Psoas muscle (tissue), 7 donors: ENCODE measurements at regions not wholly inside any gene's neighbourhood (a gene's known extent, or its start where the extent isn't known, plus 50 kb on each side); places are given as distances from the start of the nearest gene placed in this dataset.
"Not testable (repeated sequence)": the region's sequence is repeated elsewhere in the genome, so short reads cannot be mapped to it uniquely, and the experiment has no call there.

Experiments
- ATAC-seq, 4 donors: fragments of 200-7000 bp; cut with Tn5 transposase; one replicate each; pipeline ENCODE4 v1.9.1; 2020; ENCODE audit warnings: moderate library complexity in 3 of 4, mild to moderate bottlenecking in 2 of 4
- DNase-seq, 2 donors: peaks; one replicate each; pipeline ENCODE4 v3.0.0-alpha.2; 2020
- H3K27ac ChIP-seq: fragments of 200-600 bp; one replicate; pipeline ENCODE4 v1.8.0; 2022
- H3K27me3 ChIP-seq, 3 donors: fragments of 200-600 bp in 1 of 3; one replicate each; pipeline versions ENCODE4 v1.6.1 to v1.8.0; 2013 to 2022; ENCODE audit warnings: low read length in 2 of 3, mild to moderate bottlenecking in 2 of 3, moderate library complexity in 1 of 3; ENCODE audit not compliant: insufficient read depth in 3 of 3
- H3K36me3 ChIP-seq, 2 donors: fragments of 200-600 bp in 1 of 2; one replicate each; pipeline versions ENCODE4 v1.6.1 to v1.8.0; 2013 to 2022; ENCODE audit warnings: low read depth in 1 of 2, mild to moderate bottlenecking in 1 of 2, moderate library complexity in 1 of 2; ENCODE audit not compliant: insufficient read depth in 1 of 2
- H3K4me1 ChIP-seq: fragments of 200-600 bp; one replicate; pipeline ENCODE4 v1.8.0; 2022
- H3K4me3 ChIP-seq: fragments of 200-600 bp; one replicate; pipeline ENCODE4 v1.8.0; 2022; ENCODE audit warnings: mild to moderate bottlenecking
- H3K9me3 ChIP-seq: fragments of 200-600 bp; one replicate; pipeline ENCODE4 v1.8.0; 2022
- CTCF ChIP-seq: fragments of 200-600 bp; IDR thresholded peaks from one replicate; pipeline ENCODE4 v1.8.0; 2022; ENCODE audit warnings: antibody characterized with exemption
- WGBS, 3 donors: extraction: QIAGEN DNeasy Blood & Tissue Kit; methylation state at CpG; one replicate each; pipeline versions ENCODE4 v1.1.6 to v1.1.7; 2013; 5-methylcytosine and 5-hydroxymethylcytosine counted together
- intact Hi-C, 2 donors: fragments of 100-400 bp; cut with DNase I; formaldehyde crosslinking; loops; one replicate each; pipeline versions ENCODE4 v1.11.0 to v1.14.2; 2022
- donor health status: healthy with polysubstance abuse.
- donor health status: DM: no; HTN: no; CAD: no; lungs with moderate emphysema.
- donor health status: Bipolar disorder and iron deficiency.
- donor health status: healthy.
- donor health status: DM: yes; HTN: yes; CAD: no.
- donor health status: DM: no; HTN: no; CAD: no.
- donor health status: DM: yes; HTN: yes; CAD: no.

GRCh38 chrX:87110142-87110541 is 407.5 kb upstream of the KLHL4 start:
- TF ChIP-seq CTCF = no peak
- ATAC-seq (no peak), DNase-seq (no peak)
- no peaks in the 10 kb centered on the region for H3K4me1 ChIP-seq
- H3K9me3 ChIP-seq = no peaks in the 10 kb centered on the region
- H3K27ac ChIP-seq = no peak overlapping the region
- H3K4me3 ChIP-seq = no peak overlapping the region
- intact Hi-C loops = no loop called here
- no peaks in the 10 kb centered on the region for H3K36me3 ChIP-seq
- WGBS, 3 donors = 50 to 90% (median 63%) methylated on average over 2 of the region's 2 CpGs
- no peaks in the 10 kb centered on the region for H3K27me3 ChIP-seq

DNA sequence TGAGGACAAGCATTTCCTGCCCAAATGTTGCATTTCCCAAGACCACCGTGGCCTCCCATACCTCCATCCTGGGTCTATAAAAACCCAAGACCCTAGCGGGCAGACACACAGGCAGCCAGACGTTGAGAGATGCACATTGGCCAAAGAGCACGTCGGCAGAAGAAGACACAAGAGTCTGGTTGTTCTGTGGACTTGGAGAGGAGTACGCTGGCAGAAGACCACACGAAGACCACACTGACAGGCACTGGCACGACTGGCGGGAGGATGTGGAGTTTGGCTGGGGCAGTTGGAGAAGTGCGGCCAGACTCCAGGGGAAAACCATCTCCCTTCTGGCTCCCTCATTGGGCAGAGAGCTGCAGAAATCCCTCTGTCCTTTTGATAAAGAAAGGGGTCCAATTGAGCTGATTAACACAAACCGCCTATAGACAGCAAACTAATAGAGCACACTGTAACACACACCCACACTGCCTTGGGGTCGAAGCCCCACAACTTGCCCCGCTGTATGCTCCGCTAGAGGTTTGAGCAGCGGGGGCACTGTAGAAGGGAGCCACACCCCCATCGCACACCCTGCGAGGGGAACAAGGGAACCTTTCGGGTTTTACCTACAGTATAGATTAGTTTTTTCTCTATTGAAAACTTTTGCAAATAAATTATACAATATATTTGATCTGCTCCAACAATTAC is 376.7 kb upstream of the KLHL4 start:
- Histone ChIP-seq H3K27me3 (no peaks in the 10 kb centered on the region), H3K4me3 (no peak overlapping the region), H3K27ac (no peak overlapping the region), H3K4me1 (no peaks in the 10 kb centered on the region), H3K36me3 (no peaks in the 10 kb centered on the region), H3K9me3 (no peaks in the 10 kb centered on the region)
- ATAC-seq (no peak), DNase-seq (no peak)
- intact Hi-C loops = no loop called here
- no peak for TF ChIP-seq CTCF
- WGBS, 3 donors = 72 to 92% (median 92%) methylated on average over 18 of the region's 18 CpGs

DNA sequence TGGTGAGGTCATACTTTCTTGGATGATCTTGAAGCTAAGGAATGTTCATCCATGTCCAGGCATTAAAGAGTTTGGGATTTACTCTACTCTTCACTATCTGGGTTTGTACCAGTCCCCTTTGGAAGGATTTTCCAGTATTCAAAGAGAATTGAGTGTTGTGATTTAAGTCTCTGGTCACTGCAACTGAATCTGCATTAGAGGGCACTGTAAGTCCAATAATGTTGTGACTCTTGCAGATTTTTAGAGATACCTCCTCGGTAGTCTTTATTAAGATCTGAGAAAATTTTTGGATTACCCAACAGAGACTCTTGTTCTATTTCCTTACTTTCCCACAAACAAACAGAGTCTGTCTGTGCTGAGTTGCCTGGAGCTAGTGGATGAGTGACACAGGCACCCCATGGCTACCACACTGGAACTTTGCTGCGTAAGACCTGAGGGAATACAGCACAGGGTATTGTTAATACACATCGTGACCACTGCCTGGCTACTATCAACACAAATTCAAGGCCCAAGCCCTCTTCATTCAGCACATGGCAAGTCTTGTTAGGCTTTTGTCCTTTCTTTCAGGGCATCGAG is 357.1 kb upstream of the KLHL4 start:
- WGBS, 3 donors = 54 to 82% (median 65%) methylated on average over 4 of the region's 4 CpGs
- H3K27ac ChIP-seq = no peak overlapping the region
- H3K27me3 ChIP-seq = peaks cover 0 to 3% (median 0%) of the 10 kb centered on the region in 3 donors
- DNase-seq (no peak), ATAC-seq (no peak)
- intact Hi-C loops = no loop called here
- no peaks in the 10 kb centered on the region for H3K9me3 ChIP-seq
- no peak for TF ChIP-seq CTCF
- H3K36me3 ChIP-seq = no peaks in the 10 kb centered on the region
- H3K4me3 ChIP-seq = no peak overlapping the region
- no peaks in the 10 kb centered on the region for H3K4me1 ChIP-seq

GRCh38 chrX:87167841-87168240 is 349.8 kb upstream of the KLHL4 start:
- Histone ChIP-seq H3K4me1 (no peaks in the 10 kb centered on the region), H3K27ac (no peak overlapping the region), H3K36me3 (no peaks in the 10 kb centered on the region), H3K27me3 (peaks cover 0 to 3% (median 0%) of the 10 kb centered on the region in 3 donors), H3K4me3 (no peak overlapping the region), H3K9me3 (no peaks in the 10 kb centered on the region)
- no peak for DNase-seq
- TF ChIP-seq CTCF = no peak
- no peak for ATAC-seq
- intact Hi-C loops = no loop called here

DNA sequence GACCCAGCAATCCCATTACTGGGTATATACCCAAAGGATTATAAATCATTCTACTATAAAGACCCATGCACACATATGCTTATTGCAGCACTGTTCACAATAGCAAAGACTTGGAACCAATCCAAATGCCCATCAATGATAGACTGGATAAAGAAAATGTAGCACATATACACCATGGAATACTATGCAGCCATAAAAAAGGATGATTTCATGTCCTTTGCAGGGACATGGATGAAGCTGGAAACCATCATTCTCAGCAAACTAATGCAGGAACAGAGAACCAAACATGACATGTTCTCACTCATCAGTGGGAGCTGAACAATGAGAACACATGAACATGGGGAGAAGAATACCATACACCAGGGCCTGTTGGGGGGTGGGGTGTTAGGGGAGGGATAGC is 339.6 kb upstream of the KLHL4 start:
- H3K4me1 ChIP-seq, H3K36me3 ChIP-seq, H3K27me3 ChIP-seq, DNase-seq, H3K27ac ChIP-seq, H3K4me3 ChIP-seq, intact Hi-C loops, ATAC-seq, H3K9me3 ChIP-seq: not testable (repeated sequence)
